GM10248 (cell line): ENCODE measurements at regions not wholly inside any gene's neighbourhood (a gene's known extent, or its start where the extent isn't known, plus 50 kb on each side); places are given as distances from the start of the nearest gene placed in this dataset.
"Not testable (repeated sequence)": the region's sequence is repeated elsewhere in the genome, so short reads cannot be mapped to it uniquely, and the experiment has no call there.

Source experiments
- CTCF ChIA-PET: fragments of 300-600 bp; sonication (Branson Sonifier 250); formaldehyde crosslinking; extraction: SDS; loops from one replicate; lab custom pipeline; 2021; ENCODE audit warnings: antibody characterized with exemption; lab: Yijun Ruan, JAX
- POLR2A ChIA-PET: fragments of 350-650 bp; sonication (Branson Sonifier 250); formaldehyde crosslinking; extraction: SDS; loops from one replicate; lab custom pipeline; 2020; ENCODE audit warnings: antibody characterized with exemption; lab: Yijun Ruan, JAX
- DNase-seq: peaks from one replicate; pipeline ENCODE4 v3.0.0; 2012; ENCODE audit errors: extremely low spot score
- CTCF ChIP-seq: IDR thresholded peaks from 2 replicates; pipeline ENCODE4 v1.5.1; 2012; ENCODE audit warnings: mild to moderate bottlenecking, low read depth; ENCODE audit errors: extremely low read depth, missing control alignments, control extremely low read depth

GRCh38 chrX:152507168-152507567 lies 56.1 kb upstream of the GABRA3 start:
- DNase-seq, CTCF ChIA-PET, POLR2A ChIA-PET: not testable (repeated sequence)

- ChIA-PET CTCF (no interaction called here), POLR2A (interaction anchor here (0.5 kb wide), 1 partner anchor 1098 kb away, joined by 4 read pairs; no protein-coding TSS in a partner anchor)
- DNase-seq, result no peak
- TF ChIP-seq CTCF, result no peak
These were observed 69.5 kb upstream of the GABRA3 start for GRCh38 chrX:152520653-152521052.

- no peak for DNase-seq
- ChIA-PET POLR2A (no interaction called here), CTCF (no interaction called here)
- TF ChIP-seq CTCF, result no peak
These were observed 77.1 kb upstream of the GABRA3 start for GRCh38 chrX:152528193-152528592.

- no peak for DNase-seq
- ChIA-PET POLR2A (no interaction called here), CTCF (no interaction called here)
- no peak for TF ChIP-seq CTCF
These were observed 79.9 kb upstream of the GABRA3 start for GRCh38 chrX:152530967-152531366.

- no peak for TF ChIP-seq CTCF
- ChIA-PET CTCF (no interaction called here), POLR2A (no interaction called here)
- no peak for DNase-seq
These were observed 86.3 kb upstream of the GABRA3 start for GRCh38 chrX:152537373-152537772.

GRCh38 chrX:152573866-152574265 lies 63.8 kb upstream of the GABRQ start:
- no peak for DNase-seq
- TF ChIP-seq CTCF, result no peak
- ChIA-PET POLR2A (no interaction called here), CTCF (no interaction called here)

- ChIA-PET POLR2A (no interaction called here), CTCF (no interaction called here)
- TF ChIP-seq CTCF, result no peak
- DNase-seq, result no peak
These were observed 62.4 kb upstream of the GABRQ start for GRCh38 chrX:152575331-152575730.

- DNase-seq, POLR2A ChIA-PET, CTCF ChIA-PET: not testable (repeated sequence)
These were observed 50.2 kb upstream of the GABRQ start for GRCh38 chrX:152587523-152587922.
